Lower leg skin (tissue), 3 donors: ENCODE measurements at regions not wholly inside any gene's neighbourhood (a gene's known extent, or its start where the extent isn't known, plus 50 kb on each side); places are given as distances from the start of the nearest gene placed in this dataset.

Source experiments
- CTCF ChIP-seq, 3 donors: fragments of 450-650 bp; IDR thresholded peaks; one replicate each; pipeline ENCODE4 v1.5.1; 2016; ENCODE audit warnings: antibody characterized with exemption in 3 of 3, mild to moderate bottlenecking in 3 of 3, moderate library complexity in 2 of 3
- POLR2A ChIP-seq, 2 donors: fragments of 450-650 bp; IDR thresholded peaks; one replicate each; pipeline ENCODE4 v1.6.1; 2016 to 2017; ENCODE audit warnings: antibody characterized with exemption in 2 of 2, mild to moderate bottlenecking in 1 of 2, moderate library complexity in 1 of 2

GRCh38 chr16:63365649-63366304 lies 1329.5 kb upstream of the CDH8 start:
- TF ChIP-seq CTCF (IDR thresholded peaks at IDR 0.05) (no peak), POLR2A (IDR thresholded peaks at IDR 0.05) (no peak)
